ENCODE measurements at regions not wholly inside any gene's neighbourhood (a gene's known extent, or its start where the extent isn't known, plus 50 kb on each side); places are given as distances from the start of the nearest gene placed in this dataset.

- peak; percentile 60 for DNase-seq (ENCODE audit: low spot score)
Measured at GRCh38 chr7:46461334-46461777, 540.3 kb upstream of the IGFBP3 start.

- DNase-seq (ENCODE audit: low spot score), result no peak
Measured at GRCh38 chr7:46459942-46460341, 538.9 kb upstream of the IGFBP3 start.

- DNase-seq (ENCODE audit: low spot score), result no peak
Measured at GRCh38 chr7:46454816-46455215, 533.7 kb upstream of the IGFBP3 start.

GRCh38 chr7:46452561-46453135, 531.6 kb upstream of the IGFBP3 start:
- no peak for DNase-seq (ENCODE audit: low spot score)

GRCh38 chr7:46451846-46452245, 530.8 kb upstream of the IGFBP3 start:
- DNase-seq (ENCODE audit: low spot score), result no peak

- DNase-seq (ENCODE audit: low spot score), result no peak
Measured at GRCh38 chr7:46450886-46451285, 529.8 kb upstream of the IGFBP3 start.

- DNase-seq (ENCODE audit: low spot score), result no peak
Measured at GRCh38 chr7:46450425-46450824, 529.4 kb upstream of the IGFBP3 start.

- no peak for DNase-seq (ENCODE audit: low spot score)
Measured at GRCh38 chr7:46449743-46450142, 528.7 kb upstream of the IGFBP3 start.

- DNase-seq (ENCODE audit: low spot score), result no peak
Measured at GRCh38 chr7:46448478-46448877, 527.4 kb upstream of the IGFBP3 start.

GRCh38 chr7:46446151-46446550, 525.1 kb upstream of the IGFBP3 start:
- DNase-seq (ENCODE audit: low spot score), result peak; percentile 85

GRCh38 chr7:46444256-46444655, 523.2 kb upstream of the IGFBP3 start:
- DNase-seq (ENCODE audit: low spot score), result no peak

GRCh38 chr7:46440186-46440585, 519.1 kb upstream of the IGFBP3 start:
- DNase-seq (ENCODE audit: low spot score), result no peak

- DNase-seq (ENCODE audit: low spot score), result no peak
Measured at GRCh38 chr7:46432708-46433107, 511.6 kb upstream of the IGFBP3 start.

- DNase-seq (ENCODE audit: low spot score), result no peak
Measured at GRCh38 chr7:46428295-46428694, 507.2 kb upstream of the IGFBP3 start.

- DNase-seq (ENCODE audit: low spot score), result no peak
Measured at GRCh38 chr7:46424934-46425333, 503.9 kb upstream of the IGFBP3 start.

GRCh38 chr7:46421441-46422230, 500.6 kb upstream of the IGFBP3 start:
- DNase-seq (ENCODE audit: low spot score), result no peak

GRCh38 chr7:46414946-46415345, 493.9 kb upstream of the IGFBP3 start:
- DNase-seq (ENCODE audit: low spot score), result no peak

- DNase-seq (ENCODE audit: low spot score), result no peak
Measured at GRCh38 chr7:46411236-46411635, 490.2 kb upstream of the IGFBP3 start.

- no peak for DNase-seq (ENCODE audit: low spot score)
Measured at GRCh38 chr7:46407125-46407524, 486.1 kb upstream of the IGFBP3 start.

GRCh38 chr7:46397591-46397990, 476.5 kb upstream of the IGFBP3 start:
- no peak for DNase-seq (ENCODE audit: low spot score)

GRCh38 chr7:46396481-46396880, 475.4 kb upstream of the IGFBP3 start:
- DNase-seq (ENCODE audit: low spot score), result no peak

- no peak for DNase-seq (ENCODE audit: low spot score)
Measured at GRCh38 chr7:46393142-46393541, 472.1 kb upstream of the IGFBP3 start.

Data from SK-N-DZ (cell line).